ENCODE measurements at regions not wholly inside any gene's neighbourhood (a gene's known extent, or its start where the extent isn't known, plus 50 kb on each side); places are given as distances from the start of the nearest gene placed in this dataset.

DNA sequence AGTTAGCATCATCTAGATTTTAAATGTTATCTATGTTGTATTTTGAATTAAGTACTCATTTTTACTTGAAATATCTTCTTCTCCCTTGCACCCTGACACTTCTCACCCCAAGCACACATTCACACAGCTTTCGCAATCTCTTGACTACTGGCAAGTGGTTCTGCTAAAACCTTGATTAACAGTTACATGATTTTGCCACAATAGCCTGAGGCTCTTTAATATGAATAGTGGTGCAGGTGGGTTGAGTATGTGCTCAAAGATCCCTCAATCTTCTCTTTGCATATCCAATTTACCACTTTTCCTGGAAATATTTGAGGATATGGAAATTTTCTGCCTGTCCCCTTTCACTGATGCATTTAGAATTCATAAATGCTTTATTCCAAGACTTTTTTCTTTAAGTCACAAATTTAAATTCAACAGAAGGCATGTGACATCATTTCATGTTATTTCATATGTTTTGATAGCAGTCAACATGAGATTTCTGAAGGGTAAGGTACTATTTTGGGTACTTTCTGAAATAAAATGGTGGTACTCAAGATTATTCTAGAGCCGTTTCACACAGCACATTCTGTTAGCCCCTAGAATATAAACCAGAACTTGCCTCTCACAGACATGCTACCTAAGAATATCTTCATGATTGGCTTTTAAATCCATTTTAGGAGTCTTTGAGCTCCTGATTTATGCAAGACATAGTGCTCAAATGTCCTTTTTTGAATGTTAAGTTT lies 339.7 kb downstream of the RPRM start:
- Histone ChIP-seq H3K4me1 (peaks cover 39% of the 10 kb centered on the region), H3K36me3 (replicated peaks) (no peaks in the 10 kb centered on the region), H3K27me3 (ENCODE audit: low read depth) (no peaks in the 10 kb centered on the region), H3K4me3 (no peak overlapping the region), H3K9me3 (no peaks in the 10 kb centered on the region)
- DNase-seq (ENCODE audit: low spot score in 2 of 2) = peak; percentile 33 to 62
- in situ Hi-C loops (cut with MboI; ENCODE audit: low sequenced_read_pairs) = no loop called here

DNA sequence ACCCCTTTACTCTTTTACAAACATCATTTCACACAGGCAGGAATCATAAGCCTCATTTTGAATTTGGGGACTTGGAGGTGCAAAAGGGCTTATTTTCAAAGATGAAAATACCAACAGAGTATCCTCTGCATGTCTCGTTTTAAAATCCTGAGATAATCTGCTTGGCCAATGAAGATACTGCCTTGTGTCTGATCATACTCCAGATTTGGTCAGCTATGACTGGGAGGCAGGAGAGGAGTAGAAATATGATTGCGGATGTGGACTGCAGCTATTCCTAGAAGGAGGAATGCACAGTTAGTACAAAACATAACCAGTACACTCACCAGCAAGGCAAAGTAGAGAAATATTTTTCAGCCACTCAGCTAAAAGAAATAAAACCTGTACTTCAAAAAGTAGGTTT lies 342.3 kb downstream of the RPRM start:
- Histone ChIP-seq H3K9me3 (no peaks in the 10 kb centered on the region), H3K36me3 (replicated peaks) (no peaks in the 10 kb centered on the region), H3K4me1 (peaks cover 44% of the 10 kb centered on the region), H3K4me3 (no peak overlapping the region), H3K27me3 (ENCODE audit: low read depth) (no peaks in the 10 kb centered on the region)
- DNase-seq (ENCODE audit: low spot score in 2 of 2) = no peak
- in situ Hi-C loops (cut with MboI; ENCODE audit: low sequenced_read_pairs) = no loop called here

DNA sequence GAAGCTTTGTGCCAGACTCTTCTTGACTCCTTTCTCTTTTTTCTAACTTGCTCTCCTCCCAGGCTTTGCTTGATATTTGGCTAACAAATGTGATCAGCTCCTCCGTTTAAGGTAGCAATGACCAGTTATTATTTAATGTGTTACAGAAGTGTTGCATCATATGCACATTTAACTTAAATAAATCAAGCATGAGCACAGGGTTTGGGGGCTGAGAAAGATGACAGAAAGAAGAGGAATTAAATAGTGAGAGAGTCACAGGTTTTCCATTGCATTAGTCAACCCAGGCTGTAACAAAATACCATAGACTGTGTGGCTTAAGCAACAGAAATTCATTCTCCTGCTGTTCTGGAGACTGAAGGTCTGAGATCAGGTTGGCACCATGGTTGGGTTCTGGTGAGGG lies 343.8 kb downstream of the RPRM start:
- Histone ChIP-seq H3K4me1 (peaks cover 29% of the 10 kb centered on the region), H3K4me3 (no peak overlapping the region), H3K27me3 (ENCODE audit: low read depth) (no peaks in the 10 kb centered on the region), H3K9me3 (no peaks in the 10 kb centered on the region), H3K36me3 (replicated peaks) (no peaks in the 10 kb centered on the region)
- no peak for DNase-seq (ENCODE audit: low spot score in 2 of 2)
- in situ Hi-C loops (cut with MboI; ENCODE audit: low sequenced_read_pairs) = no loop called here

DNA sequence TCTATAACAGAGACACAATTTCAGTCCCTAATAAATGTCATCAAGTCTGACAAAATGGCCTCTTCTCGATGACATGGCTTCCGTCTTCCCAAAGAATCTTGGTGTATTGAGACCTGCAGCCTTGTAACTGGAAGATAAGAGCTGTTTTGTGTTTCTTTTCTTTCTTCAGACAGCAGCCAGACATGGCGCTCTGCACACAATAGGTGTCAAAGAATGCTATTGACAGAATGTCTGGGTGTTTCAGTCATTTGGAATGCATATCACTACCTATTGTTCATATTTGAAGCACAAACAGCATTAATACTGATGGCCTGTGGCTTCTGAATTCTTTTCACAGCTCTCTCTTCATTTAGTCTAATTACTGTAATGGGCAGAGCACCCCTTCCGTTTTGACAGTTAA lies 344.8 kb downstream of the RPRM start:
- in situ Hi-C loops (cut with MboI; ENCODE audit: low sequenced_read_pairs) = no loop called here
- no peak overlapping the region for H3K4me3 ChIP-seq
- peaks cover 19% of the 10 kb centered on the region for H3K4me1 ChIP-seq
- no peaks in the 10 kb centered on the region for H3K27me3 ChIP-seq (ENCODE audit: low read depth)
- peak; percentile 56 to 79 for DNase-seq (ENCODE audit: low spot score in 2 of 2)
- no peaks in the 10 kb centered on the region for H3K9me3 ChIP-seq
- H3K36me3 ChIP-seq (replicated peaks) = no peaks in the 10 kb centered on the region

DNA sequence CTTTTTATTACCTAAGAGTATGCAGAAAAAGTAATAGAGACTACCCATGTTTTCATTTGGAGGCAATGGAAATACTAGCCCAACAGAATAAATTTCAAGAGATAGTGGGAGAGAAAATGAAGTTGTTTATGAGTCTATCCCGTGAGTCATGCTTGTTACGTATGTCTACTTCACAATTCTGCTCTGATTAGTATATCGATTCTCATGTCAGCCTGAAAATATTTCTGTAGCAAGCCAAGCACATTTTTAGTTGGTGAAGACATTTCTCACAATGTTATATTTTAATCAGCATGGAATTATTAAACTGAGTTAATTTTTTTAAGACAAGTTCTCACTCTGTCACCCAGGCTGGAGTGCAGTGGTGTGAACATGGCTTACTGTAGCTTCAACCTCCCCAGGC lies 346.1 kb downstream of the RPRM start:
- Histone ChIP-seq H3K9me3 (peaks cover 2% of the 10 kb centered on the region; the same call in 1 of the 2 replicates), H3K4me1 (peaks cover 13% of the 10 kb centered on the region), H3K27me3 (ENCODE audit: low read depth) (no peaks in the 10 kb centered on the region), H3K4me3 (no peak overlapping the region), H3K36me3 (replicated peaks) (no peaks in the 10 kb centered on the region)
- in situ Hi-C loops (cut with MboI; ENCODE audit: low sequenced_read_pairs) = no loop called here
- DNase-seq (ENCODE audit: low spot score in 2 of 2) = no peak

DNA sequence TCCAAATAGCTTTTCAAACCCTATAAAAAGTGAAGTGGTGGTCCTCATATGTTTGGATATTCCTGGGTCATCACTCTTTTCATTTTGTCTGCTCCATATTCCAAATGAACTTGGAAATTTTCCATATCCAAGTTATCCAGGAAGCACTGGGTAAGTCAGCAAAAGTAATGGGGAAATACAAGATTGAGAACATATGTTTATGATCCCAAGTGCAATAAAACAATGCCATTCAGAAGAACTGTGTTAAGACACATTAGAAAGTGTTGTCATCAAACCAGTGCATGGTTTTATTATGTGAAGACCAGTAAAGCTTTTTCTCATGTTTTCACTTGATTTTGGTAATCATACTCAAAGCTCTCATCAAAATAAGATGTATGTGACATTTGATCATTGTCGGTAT lies 363.4 kb downstream of the RPRM start:
- peaks cover 9% of the 10 kb centered on the region for H3K4me1 ChIP-seq
- no peak overlapping the region for H3K4me3 ChIP-seq
- in situ Hi-C loops (cut with MboI; ENCODE audit: low sequenced_read_pairs) = no loop called here
- no peaks in the 10 kb centered on the region for H3K9me3 ChIP-seq
- no peak for DNase-seq (ENCODE audit: low spot score in 2 of 2)
- H3K36me3 ChIP-seq (replicated peaks) = no peaks in the 10 kb centered on the region
- no peaks in the 10 kb centered on the region for H3K27me3 ChIP-seq (ENCODE audit: low read depth)

DNA sequence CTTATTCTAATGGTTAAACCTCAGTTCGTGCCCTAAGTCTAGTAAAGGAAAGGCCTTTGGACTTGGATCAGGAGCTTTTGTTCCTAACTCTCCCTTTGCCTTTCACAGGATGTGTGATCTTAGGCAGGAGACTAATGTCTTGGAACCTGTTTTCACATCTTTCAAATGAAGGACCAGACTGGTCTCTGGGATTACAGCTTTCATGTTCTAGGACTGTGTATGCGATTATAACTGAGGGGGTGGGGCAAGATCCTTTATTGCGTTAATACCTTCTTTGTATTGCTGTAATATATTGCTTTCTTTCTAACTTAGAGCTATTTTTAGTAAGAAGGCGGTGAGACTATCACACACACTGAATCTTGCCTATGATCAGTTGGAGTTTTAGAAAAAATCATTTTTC lies 368.1 kb downstream of the RPRM start:
- Histone ChIP-seq H3K27me3 (ENCODE audit: low read depth) (no peaks in the 10 kb centered on the region), H3K9me3 (no peaks in the 10 kb centered on the region), H3K4me3 (no peak overlapping the region), H3K36me3 (replicated peaks) (no peaks in the 10 kb centered on the region), H3K4me1 (peaks cover 20% of the 10 kb centered on the region)
- peak; percentile 60 to 74 for DNase-seq (ENCODE audit: low spot score in 2 of 2)
- in situ Hi-C loops (cut with MboI; ENCODE audit: low sequenced_read_pairs) = no loop called here

DNA sequence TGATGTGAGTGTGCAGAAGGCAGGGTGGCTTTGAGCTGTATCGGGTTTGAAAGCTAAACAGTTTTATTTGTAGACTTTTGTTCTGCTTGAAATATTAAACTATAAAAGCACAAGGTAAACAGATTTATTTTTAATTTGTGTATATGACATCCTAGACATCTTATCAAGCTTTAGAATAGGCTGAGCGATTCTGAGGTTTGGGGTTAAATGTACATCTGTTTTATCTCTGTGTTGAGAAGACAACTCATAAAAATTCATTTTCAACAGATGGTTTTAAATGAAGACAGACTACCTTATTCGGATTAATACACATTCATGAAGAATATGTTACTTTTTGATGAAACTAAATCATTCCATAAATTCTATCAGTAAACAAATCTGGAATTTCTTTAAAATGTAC lies 368.8 kb downstream of the RPRM start:
- DNase-seq (ENCODE audit: low spot score in 2 of 2) = no peak
- Histone ChIP-seq H3K36me3 (replicated peaks) (no peaks in the 10 kb centered on the region), H3K9me3 (no peaks in the 10 kb centered on the region), H3K4me3 (no peak overlapping the region), H3K27me3 (ENCODE audit: low read depth) (no peaks in the 10 kb centered on the region), H3K4me1 (peaks cover 20% of the 10 kb centered on the region)
- in situ Hi-C loops (cut with MboI; ENCODE audit: low sequenced_read_pairs) = no loop called here

DNA sequence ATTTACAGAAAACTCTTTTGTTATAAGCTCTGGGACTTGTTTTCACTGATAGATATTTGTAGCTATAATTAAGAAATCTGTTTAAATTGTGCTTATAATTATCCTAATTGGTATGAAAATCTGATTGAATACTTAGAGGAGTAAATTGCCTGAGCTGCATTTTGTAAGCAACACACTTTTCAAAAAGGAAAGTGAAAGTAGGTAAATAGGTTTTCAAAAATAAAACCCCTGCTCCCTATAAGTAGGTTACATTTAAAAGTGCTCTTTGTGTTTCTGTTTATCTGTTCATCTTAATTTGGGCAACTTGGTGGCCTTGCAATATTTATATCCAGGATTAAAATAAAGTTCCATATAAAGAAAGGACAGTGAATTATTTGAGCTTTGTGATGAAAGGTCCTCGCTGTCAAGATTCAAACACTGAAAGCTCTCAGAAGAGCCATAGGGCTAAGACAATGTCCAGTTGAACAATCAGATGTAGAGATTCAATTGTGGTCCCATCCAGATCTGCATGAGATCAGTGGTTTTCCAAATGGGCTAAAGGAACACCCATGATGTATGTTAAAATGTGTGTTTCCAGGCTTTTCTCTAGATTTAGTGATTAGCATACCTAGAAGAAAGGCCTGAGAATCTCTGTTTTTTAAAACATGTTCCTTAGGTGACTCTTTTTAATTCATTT lies 371.6 kb downstream of the RPRM start:
- in situ Hi-C loops (cut with MboI; ENCODE audit: low sequenced_read_pairs) = no loop called here
- no peaks in the 10 kb centered on the region for H3K36me3 ChIP-seq (replicated peaks)
- H3K4me3 ChIP-seq = no peak overlapping the region
- no peaks in the 10 kb centered on the region for H3K9me3 ChIP-seq
- peaks cover 27% of the 10 kb centered on the region for H3K4me1 ChIP-seq
- DNase-seq (ENCODE audit: low spot score in 2 of 2) = no peak
- no peaks in the 10 kb centered on the region for H3K27me3 ChIP-seq (ENCODE audit: low read depth)

DNA sequence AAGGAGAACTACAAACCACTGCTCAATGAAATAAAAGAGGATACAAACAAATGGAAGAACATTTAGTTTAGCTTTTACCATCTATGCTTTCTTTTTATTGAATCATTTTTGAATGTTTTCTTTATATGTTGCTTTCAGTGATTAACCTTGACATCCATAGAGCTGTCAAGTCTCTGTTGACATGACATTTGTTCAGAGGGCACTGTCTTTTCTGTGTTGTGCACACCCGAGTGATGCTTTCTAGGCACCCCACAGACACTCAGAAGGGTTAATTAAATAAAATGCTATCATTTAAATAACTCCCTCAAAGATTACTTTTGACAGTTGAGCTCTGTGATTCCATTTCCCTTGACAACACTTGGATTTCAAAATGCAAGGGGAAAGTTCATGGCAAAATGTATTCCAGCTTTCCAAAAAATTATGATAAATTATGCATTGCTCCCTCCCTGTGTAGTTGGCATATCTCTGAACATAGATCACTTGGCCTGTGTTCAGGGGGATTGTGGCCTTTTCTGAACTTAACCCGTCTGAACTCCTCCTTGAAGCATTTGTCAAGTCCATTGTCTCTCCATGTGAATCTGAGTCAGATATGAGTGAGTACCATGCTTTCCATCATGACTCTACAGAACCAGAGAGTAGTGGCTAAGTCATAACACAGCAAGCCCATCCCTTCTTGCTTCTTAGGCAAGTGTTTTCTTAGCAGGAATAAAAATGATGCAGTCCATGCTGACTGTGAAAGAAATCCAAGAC lies 372.6 kb downstream of the RPRM start:
- Histone ChIP-seq H3K36me3 (replicated peaks) (no peaks in the 10 kb centered on the region), H3K4me3 (no peak overlapping the region), H3K4me1 (peaks cover 26% of the 10 kb centered on the region), H3K27me3 (ENCODE audit: low read depth) (no peaks in the 10 kb centered on the region), H3K9me3 (no peaks in the 10 kb centered on the region)
- in situ Hi-C loops (cut with MboI; ENCODE audit: low sequenced_read_pairs) = no loop called here
- no peak for DNase-seq (ENCODE audit: low spot score in 2 of 2)

DNA sequence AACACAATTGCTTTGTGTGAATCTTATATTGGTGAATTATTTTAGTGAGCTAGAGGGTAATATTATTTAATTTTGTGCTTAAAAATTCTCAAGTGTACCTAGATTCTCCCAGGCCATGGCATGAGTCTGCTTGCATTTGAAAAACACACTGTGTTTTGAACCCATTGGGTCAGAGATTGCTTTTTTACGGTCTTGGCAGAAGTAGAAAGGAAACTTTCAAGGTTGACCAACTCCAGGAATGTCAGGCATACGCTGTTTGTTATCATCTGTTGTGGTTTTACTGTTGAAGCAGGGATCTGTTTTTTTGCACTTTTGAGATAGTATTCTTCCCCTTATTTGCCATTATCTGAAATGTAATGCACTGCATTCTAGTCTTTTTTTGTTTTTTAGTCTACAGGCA lies 377.4 kb downstream of the RPRM start:
- no peaks in the 10 kb centered on the region for H3K27me3 ChIP-seq (ENCODE audit: low read depth)
- in situ Hi-C loops (cut with MboI; ENCODE audit: low sequenced_read_pairs) = no loop called here
- H3K9me3 ChIP-seq = no peaks in the 10 kb centered on the region
- no peak for DNase-seq (ENCODE audit: low spot score in 2 of 2)
- H3K36me3 ChIP-seq (replicated peaks) = no peaks in the 10 kb centered on the region
- H3K4me1 ChIP-seq = peaks cover 6% of the 10 kb centered on the region
- H3K4me3 ChIP-seq = no peak overlapping the region

DNA sequence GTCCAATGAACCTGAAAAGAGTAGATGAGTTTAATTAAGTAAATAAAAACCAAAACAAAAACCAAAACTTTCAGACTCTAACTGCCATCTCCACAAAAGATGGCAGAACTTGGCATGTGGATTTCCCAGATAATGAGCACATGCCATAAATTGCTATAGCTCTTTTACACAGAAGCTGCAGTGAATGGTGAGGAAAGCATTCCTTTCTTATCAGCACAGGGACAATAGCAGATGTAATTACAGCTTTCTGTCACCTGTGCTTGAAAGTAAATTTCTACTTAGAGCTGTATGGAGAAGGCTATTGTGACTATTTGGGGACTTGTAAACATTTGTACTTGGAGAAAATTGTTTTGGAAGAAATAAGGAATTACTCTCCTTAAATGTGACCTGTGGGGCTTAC lies 378.4 kb downstream of the RPRM start:
- Histone ChIP-seq H3K4me3 (no peak overlapping the region), H3K36me3 (replicated peaks) (no peaks in the 10 kb centered on the region), H3K4me1 (peaks cover 6% of the 10 kb centered on the region), H3K27me3 (ENCODE audit: low read depth) (no peaks in the 10 kb centered on the region), H3K9me3 (no peaks in the 10 kb centered on the region)
- no peak for DNase-seq (ENCODE audit: low spot score in 2 of 2)
- in situ Hi-C loops (cut with MboI; ENCODE audit: low sequenced_read_pairs) = no loop called here

DNA sequence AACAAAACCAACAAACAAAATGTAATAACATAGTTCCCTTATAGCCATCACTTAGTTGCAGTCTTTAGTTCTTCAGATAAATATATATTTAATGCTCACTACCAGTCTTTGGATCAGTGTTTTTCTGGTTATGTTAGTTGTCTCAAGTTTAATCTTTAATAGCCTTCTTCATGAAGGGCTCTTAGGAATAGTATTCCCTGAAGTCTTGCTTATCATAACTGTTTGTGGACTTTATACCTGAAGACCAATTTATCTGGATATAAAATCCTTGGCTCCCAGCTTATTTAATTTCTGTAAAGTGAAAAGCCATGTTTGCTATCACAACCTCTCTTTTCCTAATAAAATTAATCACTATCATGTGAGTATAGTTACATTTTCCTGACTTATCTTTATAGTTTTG lies 379.7 kb downstream of the ARL6IP6 start:
- in situ Hi-C loops (cut with MboI; ENCODE audit: low sequenced_read_pairs) = no loop called here

DNA sequence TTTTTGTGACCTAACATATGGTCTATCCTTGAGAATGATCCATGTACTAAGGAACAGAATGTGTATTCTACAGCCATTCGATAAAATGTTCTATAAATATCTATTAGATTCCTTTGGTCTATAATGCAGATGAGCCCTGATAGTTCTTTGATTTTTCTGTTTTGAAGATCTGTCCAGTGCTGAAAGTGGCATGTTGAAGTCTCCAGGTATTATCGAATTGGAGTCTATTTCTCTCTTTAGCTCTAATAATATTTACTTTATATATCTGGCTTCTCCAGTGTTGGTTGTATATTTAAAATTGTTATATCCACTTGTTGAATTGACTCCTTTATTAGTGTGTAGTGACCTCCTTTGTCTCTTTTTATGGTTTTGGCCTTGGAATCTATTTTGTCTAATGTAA lies 377.9 kb downstream of the ARL6IP6 start:
- Histone ChIP-seq H3K4me3 (no peak overlapping the region), H3K36me3 (replicated peaks) (no peaks in the 10 kb centered on the region), H3K9me3 (no peaks in the 10 kb centered on the region), H3K4me1 (no peaks in the 10 kb centered on the region), H3K27me3 (ENCODE audit: low read depth) (no peaks in the 10 kb centered on the region)
- no peak for DNase-seq (ENCODE audit: low spot score in 2 of 2)
- in situ Hi-C loops (cut with MboI; ENCODE audit: low sequenced_read_pairs) = no loop called here

More for the DNA sequence above, 379.7 kb downstream of the ARL6IP6 start:
- DNase-seq (ENCODE audit: low spot score in 2 of 2) = no peak
- Histone ChIP-seq H3K4me3 (no peak overlapping the region), H3K27me3 (ENCODE audit: low read depth) (no peaks in the 10 kb centered on the region), H3K36me3 (replicated peaks) (no peaks in the 10 kb centered on the region), H3K9me3 (no peaks in the 10 kb centered on the region), H3K4me1 (peaks cover 5% of the 10 kb centered on the region)

Data from HAP-1 (cell line).